Adrenal gland (tissue), 9 donors: ENCODE measurements at regions not wholly inside any gene's neighbourhood (a gene's known extent, or its start where the extent isn't known, plus 50 kb on each side); places are given as distances from the start of the nearest gene placed in this dataset.
"Not testable (repeated sequence)": the region's sequence is repeated elsewhere in the genome, so short reads cannot be mapped to it uniquely, and the experiment has no call there.

Experiments used
- DNase-seq, 7 donors: peaks; one replicate each; pipeline ENCODE4 v3.0.0-alpha.2; 2019 to 2020
- H3K27ac ChIP-seq, 5 donors: fragments of 200-600 bp; sonication (generic) in 4 of 5; 1 replicate in 3 of 5; 2 replicates in 2 of 5; pipeline versions ENCODE4 v1.5.1 to v1.8.0; 2016 to 2020; ENCODE audit warnings: mild to moderate bottlenecking in 1 of 5
- H3K27me3 ChIP-seq: fragments of 200-600 bp; 2 replicates; pipeline ENCODE4 v1.8.0; 2021
- H3K36me3 ChIP-seq, 2 donors: fragments of 200-600 bp; replicated peaks in 1 of 2; 1 replicate in 1 of 2; 2 replicates in 1 of 2; pipeline versions ENCODE4 v1.5.1 to v1.8.0; 2018 to 2022
- H3K4me1 ChIP-seq, 2 donors: fragments of 200-600 bp; replicated peaks in 1 of 2; 1 replicate in 1 of 2; 2 replicates in 1 of 2; pipeline versions ENCODE4 v1.5.1 to v1.8.0; 2018 to 2021
- H3K4me3 ChIP-seq, 4 donors: fragments of 200-600 bp; sonication (generic) in 3 of 4; one replicate each; pipeline ENCODE4 v1.5.1; 2016 to 2018
- H3K9me3 ChIP-seq, 3 donors: fragments of 200-600 bp; sonication (generic) in 1 of 3; replicated peaks in 1 of 3; 1 replicate in 2 of 3; 2 replicates in 1 of 3; pipeline versions ENCODE4 v1.5.1 to v1.8.0; 2016 to 2021
- WGBS, 4 donors: extraction: QIAGEN DNeasy Blood & Tissue Kit in 2 of 4; methylation state at CpG; one replicate each; pipeline versions ENCODE4 v1.1.5 to v1.1.7; 2013 to 2017; 5-methylcytosine and 5-hydroxymethylcytosine counted together
- intact Hi-C, 2 donors: fragments of 100-400 bp; cut with DNase I; formaldehyde crosslinking; loops; one replicate each; pipeline versions ENCODE4 v1.14.1 to v1.15.0; 2022 to 2023
- donor health status: healthy with polysubstance abuse.
- donor health status: Bipolar disorder and iron deficiency.
- donor health status: DM: yes; HTN: yes; CAD: no.
- donor health status: DM: no; HTN: no; CAD: no.
- donor health status: DM: no; HTN: no; CAD: no.

GRCh38 chr9:42349181-42349580 is 165.7 kb downstream of the SPATA31A6 start:
- H3K27me3 ChIP-seq, H3K4me1 ChIP-seq, intact Hi-C loops, DNase-seq, H3K4me3 ChIP-seq, H3K36me3 ChIP-seq, H3K27ac ChIP-seq, H3K9me3 ChIP-seq: not testable (repeated sequence)

DNA sequence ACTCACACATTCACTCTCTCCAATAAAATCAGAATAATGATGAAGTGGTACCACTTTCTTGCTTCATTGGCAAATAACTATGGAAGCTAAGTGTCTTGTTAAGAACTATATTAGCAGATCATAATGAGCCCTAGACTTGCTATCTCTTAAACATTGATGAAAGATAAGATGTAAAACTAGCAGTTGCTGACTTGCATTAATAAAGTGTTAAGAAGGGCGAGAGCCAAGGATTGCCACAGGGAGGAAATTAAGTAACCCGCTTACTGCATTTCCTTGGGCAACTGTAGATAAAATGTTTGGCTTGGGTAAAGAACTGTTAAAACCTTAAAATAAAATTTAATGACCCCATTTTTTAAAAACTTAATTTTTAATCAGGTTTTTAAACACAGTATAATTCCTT is 167.0 kb downstream of the SPATA31A6 start:
- H3K9me3 ChIP-seq, H3K36me3 ChIP-seq, H3K4me1 ChIP-seq, H3K4me3 ChIP-seq, intact Hi-C loops, H3K27me3 ChIP-seq, DNase-seq, H3K27ac ChIP-seq: not testable (repeated sequence)
- no CpG with 5 or more reads among the region's 2 CpGs for WGBS, 4 donors

DNA sequence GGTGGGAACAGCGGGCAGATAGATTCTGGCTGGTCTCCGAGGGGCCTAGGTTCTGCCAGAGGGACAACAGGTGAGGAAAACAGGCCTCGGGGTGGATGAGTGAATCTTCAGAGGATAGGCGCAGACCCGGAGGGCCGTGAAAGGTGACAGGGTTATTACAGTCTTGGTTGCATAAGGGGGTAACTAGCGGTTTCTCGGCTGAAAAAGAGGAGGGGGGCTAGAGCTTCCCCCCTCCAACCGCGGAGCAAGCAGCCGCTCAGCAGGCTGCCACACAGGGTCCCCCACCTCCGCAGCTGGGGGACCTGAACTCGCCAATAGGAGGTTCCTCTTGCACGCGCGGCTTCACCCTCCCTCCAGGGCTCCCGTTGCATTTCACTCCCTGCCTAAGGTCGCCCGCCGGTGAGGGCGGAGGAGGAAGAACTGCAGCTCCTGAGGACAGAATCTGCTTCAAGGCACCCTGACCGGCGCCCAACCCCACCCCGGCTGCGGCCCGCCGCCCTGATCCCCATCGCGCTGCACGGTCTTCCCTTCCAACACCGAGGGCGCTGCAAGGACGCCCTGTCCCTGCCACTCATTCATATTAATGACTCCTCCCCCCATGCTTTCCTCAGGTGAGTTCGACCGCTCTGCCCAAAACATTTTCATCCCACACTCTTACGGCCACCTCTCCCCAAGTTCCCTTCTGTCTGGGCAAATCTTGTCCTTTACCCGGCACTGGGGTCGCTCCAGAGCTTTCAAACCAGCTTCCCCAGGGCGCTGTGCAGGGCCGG is 174.3 kb downstream of the SPATA31A6 start:
- H3K36me3 ChIP-seq = not testable (repeated sequence)

GRCh38 chr9:42358626-42359247 is 175.3 kb downstream of the SPATA31A6 start:
- DNase-seq, H3K27ac ChIP-seq, intact Hi-C loops, H3K27me3 ChIP-seq, H3K4me1 ChIP-seq, H3K9me3 ChIP-seq, H3K36me3 ChIP-seq, H3K4me3 ChIP-seq: not testable (repeated sequence)
- WGBS, 4 donors = 4 to 15% (median 6%) methylated on average over 1 to 2 of the region's 2 CpGs

More for the DNA sequence above, 174.3 kb downstream of the SPATA31A6 start:
- H3K4me1 ChIP-seq, H3K27ac ChIP-seq, H3K9me3 ChIP-seq, H3K27me3 ChIP-seq, intact Hi-C loops, DNase-seq, H3K4me3 ChIP-seq: not testable (repeated sequence)
- WGBS, 4 donors = 24 to 42% (median 29%) methylated on average over 22 to 26 of the region's 40 CpGs

GRCh38 chr9:42364410-42365243 is 181.2 kb downstream of the SPATA31A6 start:
- intact Hi-C loops, H3K36me3 ChIP-seq, H3K27ac ChIP-seq, H3K4me1 ChIP-seq, H3K4me3 ChIP-seq, H3K27me3 ChIP-seq, H3K9me3 ChIP-seq, DNase-seq: not testable (repeated sequence)
- 63 to 85% (median 77%) methylated on average over 3 of the region's 4 CpGs for WGBS, 4 donors

DNA sequence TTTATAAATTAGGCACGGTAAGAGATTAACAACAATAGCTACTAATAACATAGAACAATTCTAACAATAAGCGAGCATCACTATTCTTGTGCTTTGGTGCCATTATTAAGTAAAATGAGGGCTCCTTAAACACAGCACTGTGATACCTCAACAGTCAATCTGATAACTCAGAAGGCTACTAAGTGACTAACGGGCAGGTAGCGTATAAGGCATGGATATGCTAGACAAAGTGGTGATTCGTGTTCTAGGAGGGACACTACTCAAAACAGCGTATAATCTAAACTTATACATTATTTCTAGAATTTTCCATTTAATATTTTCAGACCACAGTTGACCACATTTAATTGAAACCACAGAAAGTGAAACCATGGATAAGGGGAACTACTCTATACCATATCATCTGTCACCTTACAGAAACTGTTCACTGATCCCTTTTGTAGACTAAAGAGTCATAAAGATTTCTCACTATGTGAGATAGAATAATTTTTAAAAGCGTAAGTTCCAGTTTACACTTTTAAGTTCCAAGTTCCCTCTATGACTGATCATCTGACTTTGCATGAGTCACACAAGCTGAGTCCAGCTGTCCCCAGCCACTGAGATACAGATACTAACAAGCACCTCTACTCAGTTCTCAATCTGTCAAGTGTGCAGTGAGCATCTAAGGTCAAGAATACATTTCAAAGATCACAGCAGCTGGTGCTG is 181.9 kb downstream of the SPATA31A6 start:
- H3K4me1 ChIP-seq, H3K4me3 ChIP-seq, H3K36me3 ChIP-seq, DNase-seq, H3K9me3 ChIP-seq, intact Hi-C loops, H3K27me3 ChIP-seq, H3K27ac ChIP-seq: not testable (repeated sequence)
- 74 to 76% (median 75%) methylated on average over 6 to 7 of the region's 7 CpGs for WGBS, 4 donors

DNA sequence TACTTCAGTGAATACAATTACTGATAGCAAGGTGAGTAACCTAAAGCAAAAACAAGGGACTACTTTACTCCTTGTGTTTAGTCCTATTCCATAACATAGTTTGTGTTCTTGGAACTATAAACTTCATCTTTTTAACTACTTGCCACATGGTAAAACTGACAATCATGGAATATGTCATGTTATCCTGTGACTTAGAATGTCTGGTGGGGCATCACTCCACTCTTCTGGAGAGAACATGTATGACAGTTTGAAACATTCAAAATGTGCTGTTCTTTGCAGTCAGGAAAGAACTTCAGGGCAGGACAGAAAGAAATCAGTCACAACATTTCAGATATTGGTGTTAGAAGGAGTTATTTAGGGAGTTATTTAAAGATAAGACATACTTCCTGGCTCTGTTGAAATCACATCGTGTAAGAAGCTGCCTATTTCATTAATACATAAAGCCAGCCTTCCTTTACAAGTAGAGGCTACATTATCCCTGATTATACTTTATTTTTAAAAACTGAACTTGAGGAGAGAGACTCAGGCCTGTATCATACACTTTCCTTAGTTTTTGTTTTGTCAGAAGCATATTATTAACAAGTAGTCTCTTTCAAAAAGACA is 184.9 kb downstream of the SPATA31A6 start:
- H3K27me3 ChIP-seq, H3K9me3 ChIP-seq, H3K4me3 ChIP-seq, H3K27ac ChIP-seq, H3K36me3 ChIP-seq, DNase-seq, H3K4me1 ChIP-seq, intact Hi-C loops: not testable (repeated sequence)
- WGBS, 4 donors = 6 to 16% (median 11%) methylated on average over 1 of the region's 1 CpG

DNA sequence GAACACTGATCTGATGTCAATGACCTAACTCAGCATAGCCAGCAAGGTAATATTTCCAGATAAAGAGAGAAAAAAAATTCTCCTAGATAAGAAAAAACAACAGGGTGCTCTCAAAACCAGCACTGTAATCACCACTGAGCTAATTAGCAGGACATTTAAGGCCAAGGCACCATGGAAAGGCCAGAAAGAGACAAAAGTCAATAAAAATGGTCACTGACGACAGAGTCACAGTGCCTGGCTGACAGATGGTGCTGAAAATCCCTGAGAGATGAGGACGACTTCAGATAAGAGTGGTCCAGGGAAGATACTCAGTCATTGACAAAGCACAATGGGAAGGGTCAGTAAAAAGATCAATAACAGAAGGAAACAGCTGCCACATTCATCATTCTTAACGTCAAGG is 186.7 kb downstream of the SPATA31A6 start:
- H3K9me3 ChIP-seq, intact Hi-C loops, H3K27me3 ChIP-seq, H3K27ac ChIP-seq, H3K4me3 ChIP-seq, H3K36me3 ChIP-seq, H3K4me1 ChIP-seq, DNase-seq: not testable (repeated sequence)
- 3 to 24% (median 11%) methylated on average over 1 to 3 of the region's 3 CpGs for WGBS, 4 donors

DNA sequence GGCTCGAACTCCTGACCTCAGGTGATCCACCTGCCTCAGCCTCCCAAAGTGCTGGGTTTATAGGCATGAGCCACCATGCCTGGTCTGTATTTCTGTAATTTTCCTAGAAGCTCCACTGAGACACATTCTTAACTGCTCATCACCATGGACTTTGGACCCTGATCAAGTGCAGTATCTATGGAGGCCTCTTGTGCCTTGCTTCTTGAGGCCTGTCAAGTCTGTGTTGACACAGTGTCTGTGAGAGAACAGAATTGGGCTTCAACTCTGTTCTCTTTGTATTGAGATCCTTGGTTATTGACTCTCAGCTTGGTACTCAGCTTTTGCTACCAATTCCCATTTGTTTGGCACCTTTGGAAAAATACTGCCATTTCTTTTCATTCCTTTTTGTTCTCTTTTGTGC is 188.0 kb downstream of the SPATA31A6 start:
- H3K4me3 ChIP-seq, H3K4me1 ChIP-seq, intact Hi-C loops, H3K27me3 ChIP-seq, H3K27ac ChIP-seq, DNase-seq, H3K36me3 ChIP-seq, H3K9me3 ChIP-seq: not testable (repeated sequence)
- 54 to 85% (median 77%) methylated on average over 1 of the region's 1 CpG for WGBS, 4 donors
